ENCODE measurements at regions not wholly inside any gene's neighbourhood (a gene's known extent, or its start where the extent isn't known, plus 50 kb on each side); places are given as distances from the start of the nearest gene placed in this dataset.
"Not testable (repeated sequence)": the region's sequence is repeated elsewhere in the genome, so short reads cannot be mapped to it uniquely, and the experiment has no call there.

DNA sequence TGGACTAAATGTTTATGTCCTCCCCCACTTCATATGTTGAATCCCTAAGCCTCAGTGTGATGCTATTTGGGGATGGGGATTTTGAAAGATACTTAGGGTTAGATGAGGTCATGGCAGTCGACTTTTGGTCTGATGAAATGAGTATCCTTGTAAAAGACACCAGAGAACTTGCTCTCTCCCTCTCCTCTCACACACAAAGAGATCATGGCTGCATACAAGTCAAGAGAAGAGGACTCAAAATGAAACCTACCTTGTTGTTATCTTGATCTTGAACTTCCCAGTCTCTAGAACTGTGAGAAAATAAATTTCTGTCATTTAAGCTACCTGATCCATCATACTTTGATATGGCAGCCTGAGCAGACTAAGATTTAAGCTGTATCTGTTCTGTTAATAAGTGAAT lies 144.0 kb upstream of the HAPLN1 start:
- no peak for DNase-seq
- Histone ChIP-seq H3K4me1 (no peaks in the 10 kb centered on the region), H3K27me3 (no peaks in the 10 kb centered on the region), H3K36me3 (no peaks in the 10 kb centered on the region), H3K9me3 (no peaks in the 10 kb centered on the region), H3K4me3 (ENCODE audit: low read depth, low read length) (no peak overlapping the region)
- no peak for TF ChIP-seq CTCF (IDR thresholded peaks at IDR 0.05; ENCODE audit: low read depth, low read length)

GRCh38 chr5:83857341-83857740 lies 136.7 kb upstream of the HAPLN1 start:
- H3K4me1 ChIP-seq = 0 out of 2 replicates have a peak, but pooled peaks cover 6% of the 10 kb centered on the region
- TF ChIP-seq CTCF (IDR thresholded peaks at IDR 0.05; ENCODE audit: low read depth, low read length) = no peak
- no peaks in the 10 kb centered on the region for H3K36me3 ChIP-seq
- no peaks in the 10 kb centered on the region for H3K27me3 ChIP-seq
- no peak for DNase-seq
- H3K9me3 ChIP-seq = no peaks in the 10 kb centered on the region; the same call in 1 of the 2 replicates
- no peak overlapping the region for H3K4me3 ChIP-seq (ENCODE audit: low read depth, low read length)

DNA sequence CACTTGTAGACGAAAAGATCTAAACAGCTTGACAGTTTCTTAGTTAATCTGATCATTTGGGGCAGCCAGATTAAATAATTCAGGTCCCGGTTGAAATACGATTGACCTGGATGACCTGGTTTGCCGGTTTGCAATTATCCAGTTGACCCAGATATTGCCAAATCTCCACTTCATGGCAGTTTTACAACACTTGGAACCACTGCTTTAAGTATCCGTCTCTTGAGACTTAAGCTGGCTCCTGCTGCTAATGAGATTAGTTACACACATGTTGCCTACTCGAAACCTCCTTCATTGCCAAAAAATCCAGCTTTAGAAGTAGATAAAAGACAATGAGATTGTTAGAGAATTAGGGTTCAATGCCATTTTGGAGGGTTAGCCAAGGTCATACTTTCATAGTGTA lies 136.2 kb upstream of the HAPLN1 start:
- Histone ChIP-seq H3K27me3 (no peaks in the 10 kb centered on the region), H3K4me1 (0 out of 2 replicates have a peak, but pooled peaks cover 6% of the 10 kb centered on the region), H3K9me3 (no peaks in the 10 kb centered on the region; the same call in 1 of the 2 replicates), H3K4me3 (ENCODE audit: low read depth, low read length) (no peak overlapping the region), H3K36me3 (no peaks in the 10 kb centered on the region)
- TF ChIP-seq CTCF (IDR thresholded peaks at IDR 0.05; ENCODE audit: low read depth, low read length) = no peak
- DNase-seq = no peak

- not testable (repeated sequence) for DNase-seq; H3K4me3 ChIP-seq (ENCODE audit: low read depth, low read length); H3K36me3 ChIP-seq; H3K9me3 ChIP-seq; H3K27me3 ChIP-seq; H3K4me1 ChIP-seq
These were observed 129.8 kb upstream of the HAPLN1 start for GRCh38 chr5:83850412-83850811.

DNA sequence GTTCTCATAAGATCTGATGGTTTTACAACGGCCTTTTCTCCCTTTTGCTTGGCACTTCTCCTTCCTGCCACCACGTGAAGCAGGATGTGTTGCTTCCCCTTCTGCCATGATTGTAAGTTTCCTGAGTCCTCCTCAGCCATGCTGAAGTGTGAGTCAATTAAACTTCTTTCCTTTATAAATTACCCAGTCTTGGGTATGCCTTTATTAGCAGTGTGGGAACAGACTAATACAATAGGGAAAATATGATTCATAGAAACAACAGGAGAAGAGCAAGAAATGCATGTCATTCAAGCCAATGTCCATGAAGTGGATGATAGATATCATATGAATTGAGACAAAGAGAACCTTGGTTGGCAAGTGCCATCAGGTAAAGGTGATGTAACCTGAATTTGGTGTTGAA lies 128.3 kb upstream of the HAPLN1 start:
- no peak for DNase-seq
- Histone ChIP-seq H3K4me3 (ENCODE audit: low read depth, low read length) (no peak overlapping the region), H3K27me3 (no peaks in the 10 kb centered on the region), H3K9me3 (no peaks in the 10 kb centered on the region; the same call in 1 of the 2 replicates), H3K4me1 (no peaks in the 10 kb centered on the region; the same call in 1 of the 2 replicates), H3K36me3 (no peaks in the 10 kb centered on the region)
- no peak for TF ChIP-seq CTCF (IDR thresholded peaks at IDR 0.05; ENCODE audit: low read depth, low read length)

- H3K36me3 ChIP-seq = no peaks in the 10 kb centered on the region
- no peaks in the 10 kb centered on the region for H3K27me3 ChIP-seq
- no peaks in the 10 kb centered on the region; the same call in 1 of the 2 replicates for H3K4me1 ChIP-seq
- DNase-seq = peak; percentile 15
- no peak overlapping the region for H3K4me3 ChIP-seq (ENCODE audit: low read depth, low read length)
- no peaks in the 10 kb centered on the region for H3K9me3 ChIP-seq
- TF ChIP-seq CTCF (IDR thresholded peaks at IDR 0.05; ENCODE audit: low read depth, low read length) = no peak
These were observed 126.1 kb upstream of the HAPLN1 start for GRCh38 chr5:83846624-83847350.
